HG03196 (cell line): ENCODE measurements at regions not wholly inside any gene's neighbourhood (a gene's known extent, or its start where the extent isn't known, plus 50 kb on each side); places are given as distances from the start of the nearest gene placed in this dataset.
"Not testable (repeated sequence)": the region's sequence is repeated elsewhere in the genome, so short reads cannot be mapped to it uniquely, and the experiment has no call there.

ENCODE experiments used
- ATAC-seq: cut with Tn5 transposase; IDR thresholded peaks from one replicate; pipeline ENCODE4 v1.9.1; 2021; ENCODE audit not compliant: unreplicated experiment

- no peak for ATAC-seq
These were observed 245.3 kb downstream of the SETD4 start for GRCh38 chr21:35814858-35815619.

DNA sequence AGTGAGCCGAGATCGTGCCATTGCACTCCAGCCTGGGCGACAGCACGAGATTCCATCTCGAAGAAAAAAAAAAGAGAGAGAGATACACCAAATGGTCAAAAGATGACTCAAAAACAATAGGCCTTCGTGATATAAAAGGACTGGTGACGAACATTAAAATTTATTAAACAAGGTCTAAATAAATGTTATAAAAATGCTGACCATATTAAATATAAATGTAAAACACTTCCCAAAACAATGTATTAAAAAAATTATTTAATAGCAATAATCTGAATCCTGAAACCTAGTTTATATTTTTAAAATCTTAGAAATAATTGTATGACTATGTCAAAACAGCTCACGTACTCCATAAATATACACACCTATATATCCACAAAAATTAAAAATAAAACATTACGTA lies 247.6 kb downstream of the SETD4 start:
- ATAC-seq = no peak

DNA sequence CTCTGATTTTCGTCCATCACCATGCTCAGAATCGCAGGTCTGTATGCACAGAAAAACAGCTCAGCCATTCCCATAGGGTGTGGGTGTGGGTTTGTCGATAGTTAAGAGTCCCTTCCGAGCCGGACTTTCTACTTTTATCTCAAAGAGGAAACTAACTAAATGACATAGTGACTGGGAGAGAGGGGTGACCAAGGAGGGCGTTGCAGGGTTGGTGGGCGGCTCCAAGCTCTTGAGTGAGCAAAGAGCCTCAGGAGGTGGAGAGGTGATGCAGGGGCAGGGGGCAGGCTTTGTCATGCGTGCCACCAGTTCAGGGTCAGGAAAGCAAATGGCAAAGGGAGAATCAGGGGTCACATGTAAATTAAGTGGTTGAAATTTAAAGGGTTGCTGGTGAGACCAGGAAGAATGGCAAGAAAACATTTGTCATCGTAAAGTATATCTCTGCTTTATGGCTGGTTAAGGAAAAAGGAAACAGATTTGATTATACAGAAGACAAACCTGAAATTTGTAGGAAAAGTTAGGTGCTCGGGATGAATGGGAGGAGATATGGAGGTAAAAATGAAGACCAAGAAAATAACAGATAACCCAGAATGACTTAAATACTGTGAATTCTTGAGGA lies 249.0 kb downstream of the SETD4 start:
- no peak for ATAC-seq

GRCh38 chr21:35810431-35810970 lies 249.8 kb downstream of the SETD4 start:
- ATAC-seq = no peak

DNA sequence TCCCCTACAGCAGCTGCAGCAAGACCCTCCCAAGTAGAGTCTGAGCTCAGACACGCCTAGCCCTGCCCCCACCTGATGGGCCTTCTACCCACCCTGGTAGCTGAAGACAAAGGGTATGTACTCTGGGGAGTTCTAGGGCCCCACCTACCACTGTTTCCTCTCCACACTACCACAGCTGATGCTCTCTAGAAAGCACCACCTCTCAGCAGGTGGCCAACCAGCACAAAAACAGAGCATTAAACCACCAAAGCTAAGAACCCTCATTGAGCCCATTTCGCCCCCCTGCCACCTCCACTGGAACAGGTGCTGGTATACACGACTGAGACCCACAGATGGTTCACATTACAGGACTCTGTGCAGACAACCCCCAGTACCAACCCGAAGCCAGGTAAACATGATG lies 258.9 kb downstream of the SETD4 start:
- no peak for ATAC-seq

GRCh38 chr21:35800796-35801385 lies 259.4 kb downstream of the SETD4 start:
- ATAC-seq = not testable (repeated sequence)

DNA sequence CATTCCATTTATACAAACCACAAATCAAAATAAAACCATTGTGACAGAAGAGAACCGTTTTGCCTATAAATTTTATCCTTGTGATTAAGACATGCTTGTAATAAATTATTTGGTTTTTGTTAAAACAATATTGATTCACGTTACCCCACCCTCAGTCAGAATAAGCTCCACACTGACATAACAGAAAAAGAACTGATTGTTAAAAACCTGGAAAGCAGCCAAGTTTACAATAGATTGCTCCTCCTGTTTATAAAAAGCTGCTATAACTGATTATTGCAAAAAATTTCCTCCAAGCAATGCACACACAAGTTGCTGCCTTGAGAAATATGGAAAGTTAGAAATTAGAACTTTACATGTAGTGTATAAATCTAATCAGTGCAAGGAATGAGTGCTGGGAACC lies 263.5 kb downstream of the SETD4 start:
- ATAC-seq = no peak

DNA sequence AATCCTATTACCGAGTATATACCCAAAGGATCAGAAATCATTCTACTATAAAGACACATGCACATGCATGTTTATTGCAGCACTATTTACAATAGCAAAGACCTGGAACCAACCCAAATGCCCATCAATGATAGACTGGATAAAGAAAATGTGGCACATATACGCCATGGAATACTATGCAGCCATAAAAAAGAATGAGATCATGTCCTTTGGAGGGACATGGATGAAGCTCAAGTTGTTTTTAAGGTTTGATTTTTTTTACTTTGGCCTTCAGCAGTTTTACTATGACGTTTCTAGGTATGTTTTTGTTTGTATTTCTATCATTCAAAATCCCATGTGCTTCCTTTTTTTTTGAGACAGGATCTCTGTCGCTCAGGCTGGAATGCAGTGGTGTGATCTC lies 265.8 kb downstream of the SETD4 start:
- not testable (repeated sequence) for ATAC-seq

DNA sequence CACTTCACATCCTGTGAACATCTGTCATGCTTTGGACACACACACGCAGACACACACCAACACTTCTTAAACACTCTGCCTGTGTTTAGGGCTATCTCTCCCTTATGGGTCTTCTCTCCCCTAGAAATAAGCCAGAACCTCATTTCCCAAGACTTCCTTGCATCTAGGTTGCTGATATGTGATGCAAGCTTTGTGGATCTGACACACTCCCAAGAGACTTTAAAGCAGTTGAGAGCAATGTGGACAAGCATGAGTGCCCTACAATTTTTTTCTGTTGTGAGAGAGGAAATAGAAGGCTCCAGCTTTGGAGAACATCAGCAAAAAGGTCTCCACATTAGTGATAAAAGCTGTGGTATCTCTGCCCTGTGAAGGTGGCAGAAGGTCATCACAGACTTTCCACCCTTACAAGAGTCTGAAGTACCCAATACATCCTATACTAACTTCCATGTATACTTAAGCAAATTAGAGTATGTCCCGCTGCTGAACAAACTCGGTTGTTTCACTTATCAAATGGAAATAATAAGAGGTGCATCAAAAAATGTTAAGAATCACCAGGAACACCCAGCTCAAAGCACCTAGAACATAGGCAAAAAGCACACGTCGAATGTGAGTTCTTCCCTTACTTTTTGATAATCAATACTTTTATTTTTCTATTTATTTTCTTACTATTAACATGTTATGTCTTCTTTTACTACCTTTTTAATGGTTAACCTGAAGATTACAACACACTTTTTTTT lies 267.6 kb downstream of the SETD4 start:
- no peak for ATAC-seq

DNA sequence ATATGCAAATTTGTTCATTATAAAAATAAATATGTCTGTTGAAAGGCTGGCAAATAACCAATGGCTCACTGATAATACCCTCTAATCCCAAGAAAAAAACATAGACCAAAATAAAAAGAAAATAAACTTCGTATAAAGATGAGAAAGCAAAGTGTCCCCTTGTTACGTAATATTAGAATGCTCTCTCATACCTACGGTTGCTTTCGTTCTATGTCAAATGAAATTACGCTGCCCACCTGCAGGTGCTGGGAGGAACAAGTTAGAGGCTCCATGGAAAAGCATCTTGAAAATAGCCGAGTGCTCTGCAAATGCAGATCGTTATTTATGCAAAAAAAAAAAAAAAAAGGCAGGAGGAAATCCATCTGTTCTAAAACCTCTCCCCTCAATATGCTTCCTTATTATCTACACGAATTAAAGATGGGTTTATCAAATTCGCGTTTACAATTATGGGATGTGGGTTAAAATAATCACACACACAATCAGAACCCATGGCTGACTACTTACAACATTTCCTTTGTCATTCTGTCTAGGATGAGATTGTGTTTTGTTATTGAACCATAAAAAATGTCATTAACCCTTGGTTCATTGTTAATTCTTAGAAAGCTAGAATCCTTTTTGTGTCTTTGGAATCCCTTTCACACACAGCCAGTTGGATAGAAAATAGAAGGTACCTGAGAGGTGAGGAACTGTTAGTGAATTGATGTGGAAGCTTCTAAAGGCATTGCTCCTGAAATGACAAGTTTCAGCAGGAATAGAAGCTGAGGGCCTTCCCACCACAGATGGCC lies 268.6 kb downstream of the SETD4 start:
- ATAC-seq = no peak

DNA sequence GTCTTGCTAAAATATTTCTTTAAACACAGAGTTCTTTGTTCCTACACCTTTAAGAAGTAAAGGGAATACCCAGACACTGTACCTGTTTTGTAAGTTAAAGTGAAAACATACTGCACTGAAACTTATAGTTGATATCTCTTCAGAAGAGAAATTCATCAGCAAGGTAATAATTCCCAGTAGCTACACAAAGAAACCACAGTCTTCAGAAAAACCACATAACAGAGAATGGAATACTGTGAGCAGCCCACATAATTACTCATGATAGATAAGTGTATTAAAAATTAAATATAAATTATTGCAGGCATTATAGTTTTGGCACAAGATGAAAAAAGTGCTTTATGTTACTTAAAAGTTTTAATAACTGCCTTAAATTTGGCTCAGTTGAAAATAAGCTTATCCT lies 276.6 kb downstream of the SETD4 start:
- ATAC-seq = no peak

- ATAC-seq = no peak
These were observed 277.7 kb downstream of the SETD4 start for GRCh38 chr21:35782667-35783066.

DNA sequence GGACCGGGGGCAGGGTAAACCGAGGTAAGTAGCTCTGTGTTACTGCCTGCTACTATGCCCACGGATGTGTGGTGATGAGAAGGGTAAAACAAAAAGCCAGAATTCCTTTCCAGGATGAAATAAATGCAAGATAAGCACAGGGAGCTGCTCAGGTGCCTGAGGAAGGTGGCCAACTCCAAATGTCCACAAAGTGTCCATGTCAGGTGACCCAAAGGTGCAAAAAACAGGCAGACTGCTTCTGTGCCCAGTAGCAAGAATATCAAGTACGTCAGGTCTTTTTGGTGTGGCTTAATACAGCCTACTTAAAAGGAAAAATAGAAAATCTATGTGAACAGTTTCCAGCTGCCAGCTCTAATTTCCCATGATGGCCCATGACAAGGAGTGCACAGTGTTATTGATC lies 279.3 kb downstream of the SETD4 start:
- ATAC-seq = no peak

GRCh38 chr21:35779690-35780570 lies 280.4 kb downstream of the SETD4 start:
- no peak for ATAC-seq

GRCh38 chr21:35779167-35779566 lies 281.2 kb downstream of the SETD4 start:
- no peak for ATAC-seq

DNA sequence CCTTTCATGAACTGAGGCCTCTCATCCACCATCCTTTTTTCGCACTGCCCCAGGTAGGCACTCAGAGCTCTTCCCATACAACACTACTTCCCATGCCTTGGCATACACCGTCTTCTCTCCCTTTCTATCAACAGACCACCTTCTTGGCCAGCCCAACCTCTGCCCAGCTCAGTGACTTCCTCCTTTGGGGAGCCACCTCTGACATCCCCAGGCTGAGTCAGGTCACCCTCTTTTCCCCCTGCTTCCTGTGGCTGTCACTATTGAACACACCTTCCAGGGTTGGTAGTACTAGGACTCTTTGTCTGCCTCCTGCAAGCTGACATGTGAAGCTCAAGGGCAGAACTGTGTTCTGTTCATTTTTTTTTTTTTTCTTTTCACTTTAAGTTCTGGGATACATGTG lies 283.2 kb downstream of the SETD4 start:
- ATAC-seq = no peak

- ATAC-seq = no peak
These were observed 284.4 kb downstream of the SETD4 start for GRCh38 chr21:35775778-35776544.

GRCh38 chr21:35770101-35770945 lies 290.0 kb downstream of the SETD4 start:
- ATAC-seq = no peak
